MM.1S (cell line): ENCODE measurements at regions not wholly inside any gene's neighbourhood (a gene's known extent, or its start where the extent isn't known, plus 50 kb on each side); places are given as distances from the start of the nearest gene placed in this dataset.

Experiments used
- DNase-seq: peaks from one replicate; pipeline ENCODE4 v3.0.0-alpha.2; 2015
- H2AFZ ChIP-seq: fragments of 300-600 bp; sonication (generic); 2 replicates; pipeline ENCODE4 v1.6.0; 2016; ENCODE audit warnings: antibody characterized with exemption, low read length
- H3F3A ChIP-seq: fragments of 300-600 bp; sonication (generic); 2 replicates; pipeline ENCODE4 v1.6.1; 2016; ENCODE audit warnings: mild to moderate bottlenecking, antibody characterized with exemption, low read length, moderate library complexity, mixed read lengths; ENCODE audit not compliant: insufficient read depth
- H3K27ac ChIP-seq: fragments of 300-600 bp; sonication (generic); 2 replicates; pipeline ENCODE4 v1.5.1; 2016; ENCODE audit warnings: mild to moderate bottlenecking, low read length
- H3K27me3 ChIP-seq: fragments of 300-600 bp; sonication (generic); replicated peaks from 2 replicates; pipeline ENCODE4 v1.6.0; 2016; ENCODE audit warnings: low read length; ENCODE audit not compliant: insufficient read depth
- H3K36me3 ChIP-seq: fragments of 300-600 bp; sonication (generic); replicated peaks from 2 replicates; pipeline ENCODE4 v1.6.1; 2016; ENCODE audit warnings: mild to moderate bottlenecking, low read length, mixed read lengths; ENCODE audit not compliant: insufficient read depth
- H3K4me1 ChIP-seq: fragments of 300-600 bp; sonication (generic); 2 replicates; pipeline ENCODE4 v1.6.1; 2016; ENCODE audit warnings: low read length, mixed read lengths
- H3K4me2 ChIP-seq: fragments of 300-600 bp; sonication (generic); 2 replicates; pipeline ENCODE4 v1.6.0; 2016; ENCODE audit warnings: low read depth, low read length
- H3K4me3 ChIP-seq: fragments of 300-600 bp; sonication (generic); 2 replicates; pipeline ENCODE4 v1.5.1; 2016; ENCODE audit warnings: low read length, mixed read lengths
- H3K79me2 ChIP-seq: fragments of 300-600 bp; sonication (generic); 2 replicates; pipeline ENCODE4 v1.6.1; 2016; ENCODE audit warnings: mixed run types, low read length, mixed read lengths
- H3K9ac ChIP-seq: fragments of 300-600 bp; sonication (generic); 2 replicates; pipeline ENCODE4 v1.6.1; 2016; ENCODE audit warnings: low read length, mixed read lengths
- H3K9me2 ChIP-seq: fragments of 300-600 bp; sonication (generic); replicated peaks from 2 replicates; pipeline ENCODE4 v1.6.1; 2016; ENCODE audit warnings: mild to moderate bottlenecking, low read length, mixed read lengths; ENCODE audit not compliant: insufficient read depth
- H3K9me3 ChIP-seq: fragments of 300-600 bp; sonication (generic); replicated peaks from 2 replicates; pipeline ENCODE4 v1.6.1; 2016; ENCODE audit warnings: mild to moderate bottlenecking, low read length, mixed read lengths; ENCODE audit not compliant: insufficient read depth
- H4K20me1 ChIP-seq: fragments of 300-600 bp; sonication (generic); 2 replicates; pipeline ENCODE4 v1.6.1; 2016; ENCODE audit warnings: mild to moderate bottlenecking, low read length, moderate library complexity, mixed read lengths; ENCODE audit not compliant: insufficient read depth
- EZH2 ChIP-seq: fragments of 300-600 bp; sonication (generic); optimal IDR thresholded peaks from 2 replicates; pipeline ENCODE3; 2017; ENCODE audit warnings: low read depth, mild to moderate bottlenecking, antibody characterized with exemption, low read length, mixed read lengths
- EZH2phosphoT487 ChIP-seq: fragments of 300-600 bp; sonication (generic); IDR thresholded peaks from 2 replicates; pipeline ENCODE4 v1.6.1; 2018; ENCODE audit warnings: antibody characterized with exemption, low read length
- TF ChIP-seq, protein P1 (sequence below): fragments of 300-600 bp; sonication (generic); IDR thresholded peaks from 2 replicates; pipeline ENCODE4 v1.5.1; 2016; ENCODE audit warnings: antibody characterized with exemption, low read length, mixed read lengths

DNA sequence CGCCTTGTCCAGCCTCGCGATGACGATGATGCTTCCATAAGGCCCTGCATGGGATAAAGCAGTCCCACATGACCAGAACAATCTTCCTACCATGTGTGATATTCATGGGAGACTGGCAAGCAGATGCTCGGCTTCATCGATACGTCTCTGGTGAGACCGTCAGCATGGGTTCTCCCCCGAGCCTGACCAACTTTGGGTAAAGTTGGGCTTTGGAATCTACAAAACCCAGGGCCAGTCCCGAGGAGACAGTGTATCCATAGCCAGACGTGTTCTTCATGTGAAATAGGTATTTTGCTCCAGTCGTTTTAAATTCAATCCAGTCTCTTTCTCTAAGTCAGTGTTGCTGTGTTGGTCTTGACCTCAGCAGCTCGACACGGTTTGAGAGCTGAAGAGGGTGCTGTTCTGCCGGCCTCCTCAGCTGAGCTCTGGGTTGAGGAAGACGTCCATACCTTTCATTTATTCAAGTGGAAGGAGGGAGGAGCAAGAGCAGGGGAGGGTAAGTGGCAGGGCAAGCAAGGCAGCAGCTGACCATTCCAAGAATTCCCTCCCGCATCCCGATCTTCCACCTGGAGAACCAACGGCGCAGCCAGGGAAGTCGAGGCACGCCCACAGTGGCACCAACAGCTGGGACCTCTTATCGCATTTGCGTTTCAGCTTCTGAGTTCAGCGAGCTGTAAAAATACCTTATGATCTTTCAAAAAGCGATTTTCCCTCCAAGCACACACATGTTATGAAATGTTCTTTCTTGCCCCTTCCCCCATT is 64.0 kb upstream of the THBS2 start:
- no peak overlapping the region for H2AFZ ChIP-seq
- H3K9ac ChIP-seq: no peak overlapping the region

DNA sequence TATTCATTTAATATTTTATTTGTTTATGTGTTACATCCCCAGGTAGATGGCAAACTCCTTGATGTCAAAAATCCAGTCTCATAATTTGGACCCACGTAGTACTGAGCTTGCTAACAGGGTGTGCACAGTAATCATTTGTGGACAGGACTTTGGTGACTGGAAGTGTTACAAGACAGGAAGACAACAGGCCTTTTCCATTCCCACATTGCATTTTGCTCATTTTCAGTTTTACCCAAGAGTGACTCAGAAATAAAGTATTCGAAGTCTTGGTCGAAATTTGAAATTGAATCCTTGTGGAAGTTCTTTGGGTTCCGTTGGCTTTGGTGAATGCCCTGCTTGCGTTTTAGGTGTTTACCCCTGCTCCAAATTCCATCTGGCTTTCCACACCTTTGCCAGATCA is 63.0 kb upstream of the THBS2 start:
- no peak overlapping the region for H3K4me2 ChIP-seq
- no peaks in the 10 kb centered on the region for H3K36me3 ChIP-seq
- no peaks in the 10 kb centered on the region for H3K9me3 ChIP-seq
- DNase-seq: no peak
- H3F3A ChIP-seq: no peaks in the 10 kb centered on the region
- TF ChIP-seq, protein P1, sequence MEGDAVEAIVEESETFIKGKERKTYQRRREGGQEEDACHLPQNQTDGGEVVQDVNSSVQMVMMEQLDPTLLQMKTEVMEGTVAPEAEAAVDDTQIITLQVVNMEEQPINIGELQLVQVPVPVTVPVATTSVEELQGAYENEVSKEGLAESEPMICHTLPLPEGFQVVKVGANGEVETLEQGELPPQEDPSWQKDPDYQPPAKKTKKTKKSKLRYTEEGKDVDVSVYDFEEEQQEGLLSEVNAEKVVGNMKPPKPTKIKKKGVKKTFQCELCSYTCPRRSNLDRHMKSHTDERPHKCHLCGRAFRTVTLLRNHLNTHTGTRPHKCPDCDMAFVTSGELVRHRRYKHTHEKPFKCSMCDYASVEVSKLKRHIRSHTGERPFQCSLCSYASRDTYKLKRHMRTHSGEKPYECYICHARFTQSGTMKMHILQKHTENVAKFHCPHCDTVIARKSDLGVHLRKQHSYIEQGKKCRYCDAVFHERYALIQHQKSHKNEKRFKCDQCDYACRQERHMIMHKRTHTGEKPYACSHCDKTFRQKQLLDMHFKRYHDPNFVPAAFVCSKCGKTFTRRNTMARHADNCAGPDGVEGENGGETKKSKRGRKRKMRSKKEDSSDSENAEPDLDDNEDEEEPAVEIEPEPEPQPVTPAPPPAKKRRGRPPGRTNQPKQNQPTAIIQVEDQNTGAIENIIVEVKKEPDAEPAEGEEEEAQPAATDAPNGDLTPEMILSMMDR: no peak
- TF ChIP-seq EZH2: no peak
- TF ChIP-seq EZH2phosphoT487: no peak
- no peaks in the 10 kb centered on the region for H3K27me3 ChIP-seq
- H2AFZ ChIP-seq: no peak overlapping the region
- H3K79me2 ChIP-seq: no peaks in the 10 kb centered on the region
- no peak overlapping the region for H3K9ac ChIP-seq
- no peak overlapping the region for H3K27ac ChIP-seq
- no peaks in the 10 kb centered on the region for H3K4me1 ChIP-seq
- no peaks in the 10 kb centered on the region for H4K20me1 ChIP-seq
- H3K9me2 ChIP-seq: no peaks in the 10 kb centered on the region
- no peak overlapping the region for H3K4me3 ChIP-seq

More for the DNA sequence above, 64.0 kb upstream of the THBS2 start:
- Histone ChIP-seq H3K79me2 (no peaks in the 10 kb centered on the region), H3K27me3 (no peaks in the 10 kb centered on the region), H3K4me2 (no peak overlapping the region), H3K36me3 (no peaks in the 10 kb centered on the region), H3K4me3 (no peak overlapping the region), H3K9me3 (no peaks in the 10 kb centered on the region), H4K20me1 (no peaks in the 10 kb centered on the region), H3K9me2 (no peaks in the 10 kb centered on the region), H3K4me1 (no peaks in the 10 kb centered on the region), H3F3A (no peaks in the 10 kb centered on the region), H3K27ac (no peak overlapping the region)
- no peak for DNase-seq
- TF ChIP-seq EZH2: no peak
- TF ChIP-seq, protein P1: no peak
- no peak for TF ChIP-seq EZH2phosphoT487

DNA sequence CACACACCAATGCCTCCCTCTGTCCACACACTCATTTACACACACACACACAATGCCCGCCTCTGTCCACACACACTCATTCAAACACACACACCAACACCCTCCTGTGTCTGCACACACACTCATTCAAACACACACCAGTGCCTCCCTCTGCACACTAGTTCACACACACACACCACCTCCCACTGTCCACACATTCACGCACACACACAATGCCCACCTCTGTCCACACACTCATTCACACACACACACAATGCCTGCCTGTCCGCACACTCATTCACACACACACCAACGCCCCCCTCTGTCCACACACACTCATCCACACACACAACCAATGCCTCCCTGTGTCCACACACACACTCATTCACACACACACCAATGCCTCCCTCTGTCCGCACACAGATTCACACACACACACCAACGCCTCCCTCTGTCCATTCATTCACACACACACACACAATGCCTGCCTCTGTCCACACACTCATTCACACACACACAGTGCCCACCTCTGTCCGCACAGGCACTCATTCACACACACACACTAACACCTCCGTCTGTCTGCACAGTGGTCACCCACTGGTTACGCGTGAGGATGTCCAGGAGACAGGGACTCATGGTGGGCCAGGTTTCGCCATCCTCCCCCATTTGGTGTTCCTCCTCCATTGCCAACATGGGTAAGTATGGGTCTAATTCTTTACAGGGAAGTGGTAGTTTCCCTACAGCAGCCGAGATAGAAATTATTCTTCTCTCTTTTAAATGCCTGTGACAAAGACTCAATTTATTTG is 62.4 kb upstream of the THBS2 start:
- Histone ChIP-seq H3K79me2 (no peaks in the 10 kb centered on the region), H3K36me3 (no peaks in the 10 kb centered on the region), H3F3A (no peaks in the 10 kb centered on the region), H3K4me3 (no peak overlapping the region), H3K9me3 (no peaks in the 10 kb centered on the region), H3K27ac (no peak overlapping the region), H3K9me2 (no peaks in the 10 kb centered on the region), H3K4me1 (no peaks in the 10 kb centered on the region), H3K27me3 (no peaks in the 10 kb centered on the region), H3K4me2 (no peak overlapping the region), H3K9ac (no peak overlapping the region), H2AFZ (no peak overlapping the region), H4K20me1 (no peaks in the 10 kb centered on the region)
- TF ChIP-seq EZH2 (no peak), EZH2phosphoT487 (no peak)
- TF ChIP-seq, protein P1: no peak
- no peak for DNase-seq
